Karpas-422 (cell line): ENCODE measurements at regions not wholly inside any gene's neighbourhood (a gene's known extent, or its start where the extent isn't known, plus 50 kb on each side); places are given as distances from the start of the nearest gene placed in this dataset.

Experiments
- DNase-seq: peaks from one replicate; pipeline ENCODE4 v3.0.0-alpha.2; 2015
- H2AFZ ChIP-seq: fragments of 200-600 bp; sonication (generic); 2 replicates; pipeline ENCODE4 v1.6.1; 2014; ENCODE audit warnings: antibody characterized with exemption, low read length, mixed read lengths
- H3K27ac ChIP-seq: fragments of 200-600 bp; sonication (generic); 2 replicates; pipeline ENCODE4 v1.5.1; 2014; ENCODE audit warnings: mild to moderate bottlenecking, low read length, moderate library complexity
- H3K27me3 ChIP-seq: fragments of 200-600 bp; sonication (generic); 2 replicates; pipeline ENCODE4 v1.6.1; 2014; ENCODE audit warnings: low read length, mixed read lengths
- H3K36me3 ChIP-seq: fragments of 200-600 bp; sonication (generic); 2 replicates; pipeline ENCODE4 v1.6.1; 2014; ENCODE audit warnings: low read length, mixed read lengths; ENCODE audit not compliant: insufficient read depth
- H3K4me1 ChIP-seq: fragments of 200-600 bp; sonication (generic); 2 replicates; pipeline ENCODE4 v1.6.1; 2014; ENCODE audit warnings: mild to moderate bottlenecking, low read length, mixed read lengths
- H3K4me2 ChIP-seq: fragments of 200-600 bp; sonication (generic); 2 replicates; pipeline ENCODE4 v1.6.1; 2014; ENCODE audit warnings: low read length, low read depth, mild to moderate bottlenecking; ENCODE audit not compliant: poor library complexity, severe bottlenecking
- H3K4me3 ChIP-seq: fragments of 200-600 bp; sonication (generic); 2 replicates; pipeline ENCODE4 v1.5.1; 2014; ENCODE audit warnings: mild to moderate bottlenecking, antibody characterized with exemption, low read length, mixed read lengths
- H3K79me2 ChIP-seq: fragments of 200-600 bp; sonication (generic); 2 replicates; pipeline ENCODE4 v1.6.1; 2014; ENCODE audit warnings: mild to moderate bottlenecking, low read length, mixed read lengths
- H3K9ac ChIP-seq: fragments of 200-600 bp; sonication (generic); 2 replicates; pipeline ENCODE4 v1.6.0; 2014; ENCODE audit warnings: low read length
- H3K9me2 ChIP-seq: fragments of 200-600 bp; sonication (generic), shearing (Covaris generic); replicated peaks from 2 replicates; pipeline ENCODE4 v1.6.0; 2014; ENCODE audit warnings: mild to moderate bottlenecking, low read length, moderate library complexity; ENCODE audit not compliant: insufficient read depth
- H3K9me3 ChIP-seq: fragments of 300-700, 200-600 bp; sonication (generic); 2 replicates; pipeline ENCODE4 v1.6.1; 2014; ENCODE audit warnings: low read length, mixed read lengths
- H4K20me1 ChIP-seq: fragments of 200-600 bp; sonication (generic); 2 replicates; pipeline ENCODE4 v1.6.1; 2014; ENCODE audit warnings: mild to moderate bottlenecking, antibody characterized with exemption, low read length, low read depth; ENCODE audit not compliant: insufficient read depth

DNA sequence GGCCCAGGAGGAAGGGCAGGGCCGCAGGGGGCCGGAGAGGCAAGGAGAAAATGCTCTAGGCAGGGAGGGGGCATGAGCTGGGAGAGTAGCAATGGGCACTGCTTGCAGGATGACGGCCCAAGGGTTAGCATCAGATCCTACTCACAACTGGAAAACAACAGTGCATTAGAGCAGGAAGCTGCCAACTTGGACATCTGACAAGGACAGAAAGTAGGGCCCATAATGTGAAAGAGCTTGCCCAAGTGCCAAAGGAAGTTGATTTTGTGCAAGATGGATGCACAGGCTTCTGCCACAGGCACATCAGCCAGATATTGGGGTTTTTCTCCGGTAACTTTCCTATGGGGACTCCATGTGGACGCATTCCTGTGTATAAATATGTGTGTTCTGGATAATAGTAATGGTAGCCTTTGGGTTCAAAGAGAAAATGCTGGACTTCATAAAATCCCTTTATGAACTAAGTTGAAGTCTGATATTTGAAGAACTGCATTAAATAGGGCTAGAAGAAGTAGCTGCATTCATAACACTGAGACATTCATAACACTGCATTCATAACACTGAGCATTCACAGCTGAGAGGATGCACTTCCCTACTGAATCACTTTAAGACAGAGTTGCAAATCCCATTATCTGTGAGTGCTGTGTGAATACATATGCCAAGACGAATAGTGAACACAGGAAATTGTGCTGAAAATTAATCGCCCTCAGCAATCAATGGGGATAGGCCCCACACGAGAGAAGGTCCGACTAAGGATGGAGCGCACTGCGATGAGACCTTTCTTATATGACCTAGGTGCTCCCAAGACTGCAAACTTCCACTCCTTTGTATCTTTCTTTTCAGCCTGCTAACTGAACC lies 235.6 kb upstream of the PRDM1 start:
- H3K36me3 ChIP-seq: no peaks in the 10 kb centered on the region
- no peak for DNase-seq
- H3K4me3 ChIP-seq: no peak overlapping the region
- H3K9me3 ChIP-seq: no peaks in the 10 kb centered on the region
- H3K79me2 ChIP-seq: no peaks in the 10 kb centered on the region
- H3K4me1 ChIP-seq: no peaks in the 10 kb centered on the region
- no peak overlapping the region for H2AFZ ChIP-seq
- no peaks in the 10 kb centered on the region for H3K9me2 ChIP-seq
- H3K4me2 ChIP-seq: no peak overlapping the region
- no peaks in the 10 kb centered on the region for H3K27me3 ChIP-seq
- no peaks in the 10 kb centered on the region for H4K20me1 ChIP-seq
- no peak overlapping the region for H3K27ac ChIP-seq
- H3K9ac ChIP-seq: no peak overlapping the region

DNA sequence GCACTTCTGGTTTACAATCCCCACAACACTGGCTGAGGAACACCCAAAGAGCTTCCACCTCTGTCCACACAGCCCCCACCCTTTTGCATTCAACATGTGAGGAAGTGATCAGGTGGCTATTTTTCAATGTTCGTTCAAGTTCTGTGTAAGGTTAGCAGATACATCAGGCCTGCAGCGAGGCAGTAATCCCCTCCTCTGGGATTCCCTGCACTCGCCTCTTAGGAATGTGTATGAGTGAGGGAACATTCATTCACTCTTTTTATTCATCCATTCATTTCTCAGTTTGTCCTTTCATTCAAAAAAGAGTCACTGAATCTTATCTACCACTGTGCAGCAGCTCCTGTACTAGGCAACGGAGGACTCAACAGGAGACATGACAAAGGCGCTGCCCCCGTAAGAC lies 236.4 kb upstream of the PRDM1 start:
- no peak overlapping the region for H3K27ac ChIP-seq
- no peak for DNase-seq
- H3K4me3 ChIP-seq: no peak overlapping the region
- H3K79me2 ChIP-seq: no peaks in the 10 kb centered on the region
- H3K4me2 ChIP-seq: no peak overlapping the region
- H3K9me3 ChIP-seq: no peaks in the 10 kb centered on the region
- H3K36me3 ChIP-seq: no peaks in the 10 kb centered on the region
- no peaks in the 10 kb centered on the region for H3K27me3 ChIP-seq
- no peaks in the 10 kb centered on the region for H3K4me1 ChIP-seq
- no peak overlapping the region for H3K9ac ChIP-seq
- H2AFZ ChIP-seq: no peak overlapping the region
- no peaks in the 10 kb centered on the region for H4K20me1 ChIP-seq
- no peaks in the 10 kb centered on the region for H3K9me2 ChIP-seq

DNA sequence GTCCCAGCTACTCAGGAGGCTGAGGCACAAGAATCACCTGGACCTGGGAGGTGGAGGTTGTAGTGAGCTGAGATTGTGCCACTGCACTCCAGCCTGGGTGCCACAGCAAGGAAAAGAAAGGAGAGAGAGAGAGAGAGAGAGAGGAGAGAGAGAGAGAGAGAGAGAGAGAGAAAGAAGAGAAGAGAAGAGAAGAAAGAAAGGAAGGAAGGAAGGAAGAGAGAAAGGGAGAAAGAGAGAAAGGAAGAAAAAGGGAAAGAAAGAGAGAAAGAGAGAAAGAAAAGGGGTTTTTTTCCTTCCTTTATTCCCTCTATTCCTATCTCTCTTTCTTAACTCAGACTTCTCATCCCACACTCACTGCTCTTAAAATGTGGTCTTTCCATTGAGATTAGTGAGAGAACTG lies 238.7 kb upstream of the PRDM1 start:
- H2AFZ ChIP-seq: no peak overlapping the region
- no peaks in the 10 kb centered on the region for H3K9me2 ChIP-seq
- H3K9ac ChIP-seq: no peak overlapping the region
- no peak overlapping the region for H3K4me2 ChIP-seq
- H3K27me3 ChIP-seq: no peaks in the 10 kb centered on the region
- no peak overlapping the region for H3K27ac ChIP-seq
- DNase-seq: no peak
- H3K4me3 ChIP-seq: no peak overlapping the region
- H3K36me3 ChIP-seq: no peaks in the 10 kb centered on the region
- H3K79me2 ChIP-seq: no peaks in the 10 kb centered on the region
- H3K9me3 ChIP-seq: no peaks in the 10 kb centered on the region
- no peaks in the 10 kb centered on the region for H3K4me1 ChIP-seq
- H4K20me1 ChIP-seq: no peaks in the 10 kb centered on the region

DNA sequence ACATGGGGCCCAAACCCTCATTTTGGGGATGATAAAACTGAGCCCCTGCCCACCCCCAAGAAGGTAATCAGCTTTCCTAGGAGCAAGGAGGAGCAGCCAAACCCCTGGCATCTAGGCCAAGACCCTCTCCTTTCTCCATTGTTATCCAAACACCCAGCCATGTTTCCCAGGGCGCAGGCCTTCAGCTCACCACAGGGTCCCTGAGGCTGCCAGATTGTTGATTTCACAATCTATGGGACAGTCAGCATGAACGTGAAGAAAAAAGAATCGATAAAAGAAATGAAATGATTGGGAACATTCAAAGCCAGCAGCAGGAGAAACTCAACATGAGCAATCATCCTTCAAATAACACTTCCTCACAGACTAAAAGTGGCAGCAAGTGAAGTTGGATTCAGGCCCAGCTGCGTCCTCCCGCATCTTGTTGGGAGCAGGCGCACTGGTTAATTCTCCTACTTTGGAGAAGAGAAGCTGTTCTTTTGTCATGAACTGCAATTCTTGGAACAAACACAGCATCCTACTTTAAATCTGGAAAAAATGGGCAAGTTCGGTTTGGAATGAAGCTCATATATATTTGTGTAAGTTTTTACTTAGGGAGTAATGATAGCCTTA lies 241.8 kb upstream of the PRDM1 start:
- no peak overlapping the region for H2AFZ ChIP-seq
- H3K9me2 ChIP-seq: no peaks in the 10 kb centered on the region
- no peaks in the 10 kb centered on the region for H3K79me2 ChIP-seq
- H3K36me3 ChIP-seq: no peaks in the 10 kb centered on the region
- H3K4me3 ChIP-seq: no peak overlapping the region
- no peaks in the 10 kb centered on the region for H4K20me1 ChIP-seq
- no peak overlapping the region for H3K4me2 ChIP-seq
- no peak overlapping the region for H3K9ac ChIP-seq
- DNase-seq: no peak
- H3K27me3 ChIP-seq: no peaks in the 10 kb centered on the region
- no peaks in the 10 kb centered on the region for H3K4me1 ChIP-seq
- no peaks in the 10 kb centered on the region for H3K9me3 ChIP-seq
- no peak overlapping the region for H3K27ac ChIP-seq

- no peak overlapping the region for H3K4me2 ChIP-seq
- H3K9me2 ChIP-seq: no peaks in the 10 kb centered on the region
- H3K79me2 ChIP-seq: no peaks in the 10 kb centered on the region
- no peak overlapping the region for H3K27ac ChIP-seq
- H3K9ac ChIP-seq: no peak overlapping the region
- H3K36me3 ChIP-seq: no peaks in the 10 kb centered on the region
- no peak for DNase-seq
- H3K4me3 ChIP-seq: no peak overlapping the region
- peaks cover 19% of the 10 kb centered on the region for H3K4me1 ChIP-seq
- no peak overlapping the region for H2AFZ ChIP-seq
- no peaks in the 10 kb centered on the region for H3K9me3 ChIP-seq
- H4K20me1 ChIP-seq: no peaks in the 10 kb centered on the region
- H3K27me3 ChIP-seq: no peaks in the 10 kb centered on the region
These were observed 246.9 kb upstream of the PRDM1 start for GRCh38 chr6:105839266-105839665.

GRCh38 chr6:105838171-105838570 lies 248.0 kb upstream of the PRDM1 start:
- Histone ChIP-seq H3K27ac (no peak overlapping the region), H3K9me2 (no peaks in the 10 kb centered on the region), H2AFZ (no peak overlapping the region), H3K36me3 (no peaks in the 10 kb centered on the region), H3K9ac (no peak overlapping the region), H3K27me3 (no peaks in the 10 kb centered on the region), H4K20me1 (no peaks in the 10 kb centered on the region), H3K79me2 (no peaks in the 10 kb centered on the region), H3K4me3 (no peak overlapping the region), H3K9me3 (no peaks in the 10 kb centered on the region), H3K4me2 (no peak overlapping the region), H3K4me1 (peaks cover 19% of the 10 kb centered on the region)
- no peak for DNase-seq

DNA sequence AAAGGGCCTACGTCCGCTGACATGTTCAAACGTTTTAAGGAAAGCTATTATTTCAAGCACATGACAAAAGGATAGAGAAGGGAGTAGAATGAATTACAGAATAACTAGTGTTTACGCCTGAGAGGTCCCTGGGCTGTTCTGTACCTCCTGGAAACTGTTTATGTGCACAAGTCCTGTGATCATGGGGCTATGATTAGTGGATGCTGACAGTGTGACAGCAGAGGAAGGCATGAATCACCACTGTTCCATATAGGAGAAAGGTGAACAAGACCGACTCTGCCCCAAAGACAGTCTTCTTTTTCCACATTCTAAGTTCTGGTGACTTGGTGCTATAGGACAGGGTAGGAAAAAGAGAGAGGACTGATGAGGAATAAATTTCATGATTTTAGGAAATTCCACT lies 249.2 kb upstream of the PRDM1 start:
- Histone ChIP-seq H4K20me1 (no peaks in the 10 kb centered on the region), H3K36me3 (no peaks in the 10 kb centered on the region), H3K4me2 (no peak overlapping the region), H3K27me3 (no peaks in the 10 kb centered on the region), H3K79me2 (no peaks in the 10 kb centered on the region), H2AFZ (no peak overlapping the region), H3K4me1 (peaks cover 19% of the 10 kb centered on the region), H3K27ac (no peak overlapping the region), H3K9me2 (no peaks in the 10 kb centered on the region), H3K9ac (no peak overlapping the region), H3K9me3 (no peaks in the 10 kb centered on the region), H3K4me3 (no peak overlapping the region)
- no peak for DNase-seq

DNA sequence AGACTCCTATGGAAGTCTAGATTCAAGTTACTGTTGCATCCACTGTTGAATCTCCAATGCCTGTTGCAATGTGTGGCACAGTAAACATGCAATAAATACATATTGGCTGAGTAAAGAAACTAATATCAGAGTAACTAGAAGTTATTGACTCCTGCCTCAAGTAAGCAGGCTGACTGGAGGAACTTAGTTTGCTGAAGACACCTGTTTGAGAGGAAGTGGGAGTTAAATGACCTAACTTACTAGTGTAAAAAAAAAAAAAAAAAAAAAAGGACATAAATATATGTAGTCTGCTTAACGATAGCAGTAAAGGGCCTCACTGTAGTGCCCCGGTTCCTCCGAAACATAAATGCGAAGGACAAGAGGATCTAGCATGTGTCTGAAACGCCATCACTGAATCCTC lies 249.8 kb upstream of the PRDM1 start:
- no peak overlapping the region for H3K9ac ChIP-seq
- no peaks in the 10 kb centered on the region for H3K27me3 ChIP-seq
- no peaks in the 10 kb centered on the region for H3K9me3 ChIP-seq
- no peak overlapping the region for H3K27ac ChIP-seq
- H3K36me3 ChIP-seq: no peaks in the 10 kb centered on the region
- no peak overlapping the region for H3K4me2 ChIP-seq
- H3K9me2 ChIP-seq: no peaks in the 10 kb centered on the region
- no peaks in the 10 kb centered on the region for H4K20me1 ChIP-seq
- no peaks in the 10 kb centered on the region for H3K79me2 ChIP-seq
- H3K4me1 ChIP-seq: peaks cover 19% of the 10 kb centered on the region
- no peak for DNase-seq
- H3K4me3 ChIP-seq: no peak overlapping the region
- no peak overlapping the region for H2AFZ ChIP-seq
